ENCODE measurements at regions not wholly inside any gene's neighbourhood (a gene's known extent, or its start where the extent isn't known, plus 50 kb on each side); places are given as distances from the start of the nearest gene placed in this dataset.

DNA sequence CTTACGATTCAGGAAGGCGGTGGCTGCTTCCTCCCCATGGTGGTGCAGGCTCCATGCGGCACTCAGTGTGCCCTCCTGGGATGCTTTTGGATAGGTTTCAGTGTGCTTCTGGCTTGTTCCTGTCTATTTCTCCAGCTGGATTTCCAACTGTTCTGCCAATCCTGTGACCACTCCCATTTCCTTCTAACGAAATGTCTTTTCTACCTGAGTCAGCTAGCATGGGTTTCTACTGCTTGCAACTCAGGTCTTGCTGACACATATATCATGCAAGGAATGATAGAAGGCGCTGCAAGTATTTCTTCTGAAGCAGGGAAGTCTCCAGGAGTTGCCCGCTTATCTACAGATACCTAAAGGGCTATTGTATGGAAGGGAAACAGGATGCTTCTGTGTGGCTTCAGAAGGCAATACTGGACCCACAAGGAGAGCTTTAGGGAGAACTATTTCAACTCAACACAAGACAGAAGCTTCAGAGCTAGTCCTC, 244.4 kb downstream of the OPA1 start:
- no peak overlapping the region for H2AFZ ChIP-seq (ENCODE audit: low read length)
- H3K9me3 ChIP-seq (ENCODE audit: insufficient read depth in 2 of 2, low read depth in 1 of 2, low read length in 1 of 2): no peaks in the 10 kb centered on the region
- DNase-seq (ENCODE audit: low read depth in 1 of 2, low spot score in 2 of 2): no peak
- H4K20me1 ChIP-seq (replicated peaks in 1 of 2; ENCODE audit: control insufficient read depth in 1 of 2, insufficient read depth in 2 of 2, low read length in 2 of 2): no peaks in the 10 kb centered on the region
- H2BK15ac ChIP-seq (ENCODE audit: low read length): 0 out of 2 replicates have a peak overlapping the region, but pooled peaks have one; percentile 18
- H2BK12ac ChIP-seq (ENCODE audit: low read depth, low read length): no peak overlapping the region; the same call in 1 of the 2 replicates
- no peak overlapping the region for H3K4me2 ChIP-seq (ENCODE audit: insufficient read depth in 1 of 2, low read depth in 2 of 2, low read length in 2 of 2)
- no peak for FAIRE-seq
- H3K4me3 ChIP-seq (ENCODE audit: extremely low read depth in 1 of 4, insufficient read depth in 2 of 4, low read depth in 3 of 4, low read length in 4 of 4): no peak overlapping the region
- H2BK120ac ChIP-seq (replicated peaks; ENCODE audit: low read depth, low read length): no peak overlapping the region
- H3K36me3 ChIP-seq (ENCODE audit: control insufficient read depth in 2 of 4, insufficient read depth in 4 of 4, low read length in 3 of 4): no peaks in the 10 kb centered on the region
- H4K8ac ChIP-seq (ENCODE audit: extremely low read depth, insufficient read depth, low read length): no peak overlapping the region; the same call in 1 of the 2 replicates
- H3K79me2 ChIP-seq (ENCODE audit: control insufficient read depth in 1 of 2, insufficient read depth in 2 of 2, low read length in 2 of 2): no peaks in the 10 kb centered on the region
- no peak overlapping the region for H3K14ac ChIP-seq (ENCODE audit: insufficient read length)
- no peak overlapping the region for H4K91ac ChIP-seq (replicated peaks; ENCODE audit: insufficient read length, low read length)
- ChIA-PET POLR2A (ENCODE audit: partially characterized antibody) (no interaction called here), CTCF (ENCODE audit: partially characterized antibody) (interaction anchor here (0.6 to 1.9 kb wide), 4 partner anchors 56 to 479 kb away, joined by 3 to 5 read pairs (median 4); no protein-coding TSS in a partner anchor)
- no peak overlapping the region for H3K9ac ChIP-seq (replicated peaks in 1 of 4; ENCODE audit: extremely low read depth in 1 of 4, low read depth in 3 of 4, low read length in 3 of 4)
- no peak overlapping the region for H3K23ac ChIP-seq (ENCODE audit: insufficient read length)
- no peaks in the 10 kb centered on the region; a peak in 3 of 7 replicates for H3K27me3 ChIP-seq (replicated peaks in 1 of 4; ENCODE audit: control insufficient read depth in 3 of 4, extremely low read depth in 1 of 4, insufficient read depth in 3 of 4, low read length in 3 of 4)
- no peak overlapping the region for H2AK5ac ChIP-seq (ENCODE audit: low read depth, low read length)
- no peak overlapping the region for H2BK20ac ChIP-seq (ENCODE audit: low read length)
- no peak overlapping the region for H3K18ac ChIP-seq (ENCODE audit: extremely low read depth, low read length)
- H4K5ac ChIP-seq (ENCODE audit: insufficient read length, low read depth, low read length): no peak overlapping the region
- H3K4ac ChIP-seq (replicated peaks; ENCODE audit: insufficient read length, low read depth, low read length): no peak overlapping the region
- no peak overlapping the region for H2BK5ac ChIP-seq (ENCODE audit: low read depth, low read length)
- H3K27ac ChIP-seq (ENCODE audit: low read depth, low read length): no peak overlapping the region
- no peaks in the 10 kb centered on the region for H3K23me2 ChIP-seq (ENCODE audit: low read depth, low read length)
- no peaks in the 10 kb centered on the region for H3K79me1 ChIP-seq (ENCODE audit: low read depth, low read length)
- peaks cover 0 to under 1% (median 0%) of the 10 kb centered on the region in 4 experiments; a peak in 3 of 7 replicates for H3K4me1 ChIP-seq (replicated peaks in 1 of 4; ENCODE audit: control insufficient read depth in 3 of 4, insufficient read depth in 4 of 4, low read length in 3 of 4)
- 97% methylated on average over 6 of the region's 6 CpGs; no CpG with 5 or more reads in 1 of the 2 experiments for WGBS, 2 experiments (ENCODE audit: extremely low coverage in 1 of 2, insufficient coverage in 1 of 2, insufficient read length in 1 of 2, insufficient replicate concordance in 2 of 2, low coverage in 1 of 2, low lambda C conversion rate in 2 of 2, missing lambda C conversion rate in 1 of 2)
- H3K56ac ChIP-seq (replicated peaks; ENCODE audit: insufficient read length, low read depth, low read length): no peak overlapping the region
- TF ChIP-seq SP2 (IDR thresholded peaks at IDR 0.05; ENCODE audit: low read length) (no peak), TBP (IDR thresholded peaks at IDR 0.05; ENCODE audit: low read depth, low read length) (no peak), GTF2F1 (IDR thresholded peaks at IDR 0.05; ENCODE audit: borderline replicate concordance, low read depth, low read length) (no peak), SP4 (IDR thresholded peaks at IDR 0.05; ENCODE audit: low read length) (no peak), SP1 (IDR thresholded peaks at IDR 0.05; ENCODE audit: low read depth, low read length) (no peak), CEBPB (IDR thresholded peaks at IDR 0.05; ENCODE audit: low read depth, low read length) (no peak), TCF12 (IDR thresholded peaks at IDR 0.05; ENCODE audit: low read depth, low read length) (no peak), ASH2L (IDR thresholded peaks at IDR 0.05; ENCODE audit: low read length) (no peak), TAF7 (optimal IDR thresholded peaks at IDR 0.05; ENCODE audit: borderline replicate concordance, low read depth, low read length) (no peak), EZH2 (IDR thresholded peaks at IDR 0.05; ENCODE audit: low read depth, low read length, severe bottlenecking) (no peak)
- TF ChIP-seq, protein P1, sequence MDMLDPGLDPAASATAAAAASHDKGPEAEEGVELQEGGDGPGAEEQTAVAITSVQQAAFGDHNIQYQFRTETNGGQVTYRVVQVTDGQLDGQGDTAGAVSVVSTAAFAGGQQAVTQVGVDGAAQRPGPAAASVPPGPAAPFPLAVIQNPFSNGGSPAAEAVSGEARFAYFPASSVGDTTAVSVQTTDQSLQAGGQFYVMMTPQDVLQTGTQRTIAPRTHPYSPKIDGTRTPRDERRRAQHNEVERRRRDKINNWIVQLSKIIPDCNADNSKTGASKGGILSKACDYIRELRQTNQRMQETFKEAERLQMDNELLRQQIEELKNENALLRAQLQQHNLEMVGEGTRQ (IDR thresholded peaks at IDR 0.05; ENCODE audit: low read length): no peak
- TF ChIP-seq, protein P2, sequence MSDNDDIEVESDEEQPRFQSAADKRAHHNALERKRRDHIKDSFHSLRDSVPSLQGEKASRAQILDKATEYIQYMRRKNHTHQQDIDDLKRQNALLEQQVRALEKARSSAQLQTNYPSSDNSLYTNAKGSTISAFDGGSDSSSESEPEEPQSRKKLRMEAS (IDR thresholded peaks at IDR 0.05): no peak

All from H1 (cell line).